ENCODE measurements at regions not wholly inside any gene's neighbourhood (a gene's known extent, or its start where the extent isn't known, plus 50 kb on each side); places are given as distances from the start of the nearest gene placed in this dataset.

- no peak overlapping the region for H3K4me3 ChIP-seq (ENCODE audit: low read depth, low read length)
- no peak for TF ChIP-seq CTCF (IDR thresholded peaks at IDR 0.05; ENCODE audit: insufficient read depth, low read depth, low read length, missing control alignments)
- no peak for DNase-seq (ENCODE audit: low read depth)
Observed at GRCh38 chr17:17398188-17398942, 78.4 kb upstream of the MED9 start.

GRCh38 chr17:17398943-17399926, 77.6 kb upstream of the MED9 start:
- no peak for DNase-seq (ENCODE audit: low read depth)
- H3K4me3 ChIP-seq (ENCODE audit: low read depth, low read length), result no peak overlapping the region
- no peak for TF ChIP-seq CTCF (IDR thresholded peaks at IDR 0.05; ENCODE audit: insufficient read depth, low read depth, low read length, missing control alignments)

- no peak for DNase-seq (ENCODE audit: low read depth)
- no peak for TF ChIP-seq CTCF (IDR thresholded peaks at IDR 0.05; ENCODE audit: insufficient read depth, low read depth, low read length, missing control alignments)
- no peak overlapping the region for H3K4me3 ChIP-seq (ENCODE audit: low read depth, low read length)
Observed at GRCh38 chr17:17400070-17400469, 76.7 kb upstream of the MED9 start.

GRCh38 chr17:17400566-17401184, 76.1 kb upstream of the MED9 start:
- TF ChIP-seq CTCF (IDR thresholded peaks at IDR 0.05; ENCODE audit: insufficient read depth, low read depth, low read length, missing control alignments), result no peak
- DNase-seq (ENCODE audit: low read depth), result no peak
- no peak overlapping the region for H3K4me3 ChIP-seq (ENCODE audit: low read depth, low read length)

- H3K4me3 ChIP-seq (ENCODE audit: low read depth, low read length), result no peak overlapping the region
- peak; percentile 46 for DNase-seq (ENCODE audit: low read depth)
- TF ChIP-seq CTCF (IDR thresholded peaks at IDR 0.05; ENCODE audit: insufficient read depth, low read depth, low read length, missing control alignments), result peak; percentile 31
Observed at GRCh38 chr17:17401271-17401781, 75.5 kb upstream of the MED9 start.

- no peak for DNase-seq (ENCODE audit: low read depth)
- TF ChIP-seq CTCF (IDR thresholded peaks at IDR 0.05; ENCODE audit: insufficient read depth, low read depth, low read length, missing control alignments), result no peak
Observed at GRCh38 chr17:17402558-17402957, 74.2 kb upstream of the MED9 start.

More at GRCh38 chr17:17402558-17402957, 74.2 kb upstream of the MED9 start:
- H3K4me3 ChIP-seq (ENCODE audit: low read depth, low read length), result no peak overlapping the region

All from GM12865 (cell line).